ENCODE measurements at regions not wholly inside any gene's neighbourhood (a gene's known extent, or its start where the extent isn't known, plus 50 kb on each side); places are given as distances from the start of the nearest gene placed in this dataset.
"Not testable (repeated sequence)": the region's sequence is repeated elsewhere in the genome, so short reads cannot be mapped to it uniquely, and the experiment has no call there.

- DNase-seq: no peak
Observed at GRCh38 chr15:93413745-93414144, 324.7 kb upstream of the RGMA start.

DNA sequence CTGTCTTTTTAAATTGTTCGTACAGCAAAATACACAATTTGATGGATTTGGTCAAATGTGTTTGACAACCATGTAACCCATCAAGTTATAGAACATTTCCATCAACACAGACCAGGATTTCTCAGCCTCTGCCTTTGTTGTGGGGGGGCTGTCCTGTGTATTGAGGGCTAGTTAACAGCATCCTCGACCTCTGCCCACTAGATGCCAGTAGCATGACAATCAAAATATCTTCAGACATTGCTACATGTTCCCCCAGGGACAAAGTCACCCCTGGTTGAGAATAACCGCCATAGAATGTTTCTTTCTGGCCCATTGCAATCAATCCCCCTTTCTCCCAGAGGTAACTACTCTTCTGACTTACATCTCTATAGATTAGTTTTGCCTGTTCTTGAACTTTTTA is 310.1 kb upstream of the RGMA start:
- DNase-seq: no peak

DNA sequence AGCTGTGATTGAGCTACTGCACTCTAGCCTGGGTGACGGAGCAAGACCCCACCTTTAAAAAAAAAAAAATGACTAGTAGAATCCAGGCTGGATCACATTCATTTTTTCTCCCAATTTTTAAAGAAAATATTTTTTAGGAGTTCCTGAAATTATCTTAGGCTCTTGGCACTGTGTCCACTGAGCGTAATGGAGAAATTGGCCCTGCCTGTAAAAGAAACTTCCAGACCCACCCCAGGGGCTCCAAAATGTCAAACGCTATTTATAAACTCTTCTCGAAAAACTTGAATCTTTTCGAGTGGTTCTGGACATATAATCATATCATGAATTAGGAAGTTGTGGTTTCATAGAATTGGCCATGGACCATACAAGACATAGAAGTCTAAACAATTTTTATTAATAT is 300.2 kb upstream of the RGMA start:
- no peak for DNase-seq

DNA sequence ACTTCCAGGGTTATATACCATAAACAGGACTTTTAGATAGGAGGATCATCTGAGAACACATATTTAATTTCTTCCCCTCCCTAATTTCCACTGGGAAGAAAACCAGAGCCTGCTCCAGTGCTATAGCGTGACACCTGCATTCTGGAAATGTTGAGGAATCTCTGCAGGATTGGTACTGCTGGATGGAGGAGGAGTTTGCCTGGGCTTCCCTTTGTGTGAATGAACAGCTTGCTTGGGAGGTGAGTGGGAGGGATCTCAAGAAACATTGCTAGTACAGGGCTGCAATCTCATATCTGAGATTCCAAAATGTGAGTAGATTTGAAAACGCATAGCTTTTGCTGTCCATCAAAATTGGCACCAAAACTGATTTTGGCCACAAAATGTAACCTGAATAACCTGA is 295.9 kb upstream of the RGMA start:
- DNase-seq: no peak

DNA sequence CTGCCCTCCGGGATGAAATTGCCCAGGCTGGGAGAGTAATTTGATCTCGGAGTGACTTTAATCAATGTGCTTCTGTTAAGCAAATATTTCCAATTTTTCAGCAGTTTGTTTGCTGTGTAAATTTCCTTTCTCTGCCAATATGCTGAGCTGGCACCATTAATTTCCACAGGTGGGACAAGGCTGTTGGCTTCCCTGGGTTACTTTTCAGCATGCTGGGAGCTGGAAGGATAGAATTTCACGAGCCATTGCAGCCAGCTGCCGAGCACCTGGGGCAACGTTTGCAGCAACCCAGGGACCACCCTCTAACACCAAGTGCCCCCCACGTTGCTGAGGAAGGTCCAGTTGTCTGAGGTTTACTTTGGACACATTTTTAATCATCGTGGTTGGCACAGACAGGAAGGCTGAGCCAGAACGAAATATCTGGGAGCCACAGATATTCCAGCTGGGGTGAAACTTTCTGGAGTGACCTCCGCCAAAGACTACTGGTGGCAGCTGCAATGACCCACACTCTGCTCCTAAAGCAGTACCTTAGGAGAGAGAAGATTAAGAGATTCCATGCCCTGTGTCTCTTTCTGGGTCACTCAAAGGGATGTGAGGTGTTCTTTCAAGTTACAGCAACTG is 293.3 kb upstream of the RGMA start:
- peak; percentile 93 for DNase-seq

GRCh38 chr15:93378558-93378957 is 289.5 kb upstream of the RGMA start:
- DNase-seq: peak; percentile 92

- no peak for DNase-seq
Observed at GRCh38 chr15:93372865-93373223, 283.8 kb upstream of the RGMA start.

- DNase-seq: peak; percentile 21
Observed at GRCh38 chr15:93372208-93372864, 283.3 kb upstream of the RGMA start.

GRCh38 chr15:93366387-93367100 is 277.5 kb upstream of the RGMA start:
- no peak for DNase-seq

DNA sequence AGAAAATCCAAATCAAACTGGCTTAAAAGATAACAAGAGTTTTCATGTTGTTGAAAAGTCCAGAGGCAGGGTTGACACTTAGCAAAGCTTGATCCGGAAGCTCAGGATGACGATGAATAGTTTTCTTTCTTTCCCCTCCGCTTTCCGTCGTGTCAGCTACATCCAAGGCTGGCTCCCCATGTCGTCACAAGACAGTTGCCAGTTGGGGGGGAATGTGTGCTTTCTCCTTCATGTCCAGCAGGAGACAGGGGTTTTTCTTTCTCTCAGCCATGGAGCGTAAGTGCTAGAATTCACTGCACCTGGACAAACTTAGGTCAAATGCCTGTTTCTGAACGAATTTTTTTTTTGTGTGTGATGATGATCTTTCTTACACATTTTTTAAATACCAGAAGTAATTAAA is 273.8 kb upstream of the RGMA start:
- no peak for DNase-seq

- DNase-seq: no peak
Observed at GRCh38 chr15:93362203-93362602, 273.2 kb upstream of the RGMA start.

- no peak for DNase-seq
Observed at GRCh38 chr15:93361703-93362102, 272.7 kb upstream of the RGMA start.

GRCh38 chr15:93360976-93361375 is 272.0 kb upstream of the RGMA start:
- no peak for DNase-seq

DNA sequence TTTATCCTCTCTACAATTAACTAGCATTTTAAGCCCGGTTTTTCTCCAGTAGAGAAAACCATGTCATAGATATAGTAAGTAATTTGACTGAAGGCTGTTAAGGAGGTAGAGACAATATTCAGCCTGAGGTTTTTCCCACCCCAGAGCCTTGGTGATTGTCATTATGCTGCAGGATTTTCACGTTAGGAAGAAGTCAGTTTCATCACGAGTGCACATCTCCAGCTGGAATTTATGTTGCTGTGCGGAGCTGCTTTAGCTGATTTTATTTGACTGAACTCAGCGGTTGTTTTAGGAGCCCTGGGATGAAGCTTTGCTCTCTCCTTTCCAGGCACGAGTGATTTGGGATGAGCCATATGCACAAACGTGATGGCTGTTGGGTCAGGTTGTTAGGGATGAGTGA is 271.3 kb upstream of the RGMA start:
- DNase-seq: no peak

DNA sequence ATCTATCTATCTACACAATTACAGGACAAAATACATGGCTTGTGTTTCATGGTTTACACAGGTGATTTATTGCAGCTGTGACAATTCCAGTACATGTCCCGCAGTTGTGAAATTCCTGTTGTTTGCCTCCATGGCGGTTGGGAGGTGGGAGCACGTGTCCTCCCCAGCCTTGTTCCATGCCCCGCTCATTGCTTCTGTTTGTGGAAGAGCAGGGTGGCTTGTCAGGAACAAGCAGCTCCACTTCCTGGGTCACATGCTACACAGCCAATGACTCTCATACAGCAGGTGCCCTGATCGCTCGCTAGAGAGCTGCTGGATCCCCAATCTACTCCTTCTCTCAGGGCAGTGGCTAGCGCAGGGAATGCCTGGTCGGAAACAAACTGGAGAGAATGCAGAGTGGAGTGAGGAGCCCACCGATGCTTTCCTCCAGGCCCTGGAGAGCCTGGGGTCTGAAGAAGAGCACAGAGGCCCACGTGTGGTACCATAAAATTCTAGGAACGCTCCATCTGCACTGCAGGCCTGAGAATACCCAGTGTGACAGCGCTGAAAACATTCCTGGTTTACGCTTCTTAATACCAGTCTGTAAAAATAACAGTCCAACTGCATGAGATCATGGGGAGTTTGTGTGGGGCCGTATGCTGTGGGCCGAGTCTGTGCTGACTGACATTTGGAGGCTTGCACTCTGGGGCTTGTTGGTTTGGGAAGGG is 270.6 kb upstream of the RGMA start:
- no peak for DNase-seq

DNA sequence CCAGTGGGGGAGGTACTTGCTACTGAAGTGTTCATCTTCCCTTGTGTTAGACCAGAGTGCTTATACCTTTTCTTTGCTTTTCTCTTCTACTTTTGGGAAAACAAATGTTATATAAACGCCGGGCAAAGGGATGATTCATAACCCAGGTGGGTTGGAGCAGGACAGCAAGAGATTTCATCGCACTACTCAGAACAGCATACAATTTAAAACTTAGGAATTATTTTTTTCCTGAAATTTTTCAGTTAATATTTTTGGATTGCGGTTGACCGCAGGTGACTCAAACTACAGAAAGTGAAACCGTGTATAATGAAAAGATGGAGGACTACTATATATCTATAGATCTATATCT is 270.0 kb upstream of the RGMA start:
- DNase-seq: no peak

DNA sequence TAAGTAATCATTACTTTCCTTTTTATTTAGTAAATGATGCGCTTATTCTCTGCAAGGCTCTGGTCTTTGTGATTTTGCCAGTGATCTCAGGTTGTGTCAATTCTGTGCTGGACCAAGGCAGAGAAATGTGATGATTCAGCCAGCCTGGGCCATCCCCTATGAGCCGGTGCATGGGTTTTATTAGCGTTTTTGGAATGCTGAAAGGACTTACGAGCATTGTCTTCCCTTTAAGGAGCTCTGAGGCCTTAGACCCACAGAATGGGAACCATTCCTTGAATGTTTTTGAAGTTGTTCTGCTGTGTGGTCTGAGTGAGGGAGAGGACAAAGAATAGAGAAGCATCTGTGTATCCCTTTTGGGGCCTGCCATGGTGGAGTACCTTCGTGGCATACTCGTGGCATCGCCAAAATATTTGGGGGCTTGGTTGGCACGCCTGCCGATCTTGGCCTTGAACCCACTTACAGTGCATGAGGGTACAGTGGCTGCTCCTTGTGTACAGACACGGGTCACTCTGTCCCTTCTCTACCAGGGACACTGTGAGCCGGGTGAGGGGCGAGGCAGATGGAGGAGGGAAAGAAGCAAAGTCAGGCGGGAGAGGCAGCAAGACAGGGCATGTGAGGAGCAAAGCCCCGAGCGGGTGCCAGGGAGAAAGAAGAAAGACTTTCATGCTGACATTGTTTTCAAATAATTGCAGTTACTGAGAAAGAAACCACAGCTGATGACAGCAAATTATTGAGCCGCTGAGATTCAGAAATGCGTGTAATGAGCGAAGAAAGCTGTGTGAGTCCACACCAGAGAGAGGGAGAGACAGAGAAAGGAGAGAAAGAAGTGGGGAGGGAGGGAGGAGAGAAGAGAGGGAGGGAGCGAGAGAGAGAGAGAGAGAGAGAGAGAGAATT is 269.4 kb upstream of the RGMA start:
- no peak for DNase-seq

DNA sequence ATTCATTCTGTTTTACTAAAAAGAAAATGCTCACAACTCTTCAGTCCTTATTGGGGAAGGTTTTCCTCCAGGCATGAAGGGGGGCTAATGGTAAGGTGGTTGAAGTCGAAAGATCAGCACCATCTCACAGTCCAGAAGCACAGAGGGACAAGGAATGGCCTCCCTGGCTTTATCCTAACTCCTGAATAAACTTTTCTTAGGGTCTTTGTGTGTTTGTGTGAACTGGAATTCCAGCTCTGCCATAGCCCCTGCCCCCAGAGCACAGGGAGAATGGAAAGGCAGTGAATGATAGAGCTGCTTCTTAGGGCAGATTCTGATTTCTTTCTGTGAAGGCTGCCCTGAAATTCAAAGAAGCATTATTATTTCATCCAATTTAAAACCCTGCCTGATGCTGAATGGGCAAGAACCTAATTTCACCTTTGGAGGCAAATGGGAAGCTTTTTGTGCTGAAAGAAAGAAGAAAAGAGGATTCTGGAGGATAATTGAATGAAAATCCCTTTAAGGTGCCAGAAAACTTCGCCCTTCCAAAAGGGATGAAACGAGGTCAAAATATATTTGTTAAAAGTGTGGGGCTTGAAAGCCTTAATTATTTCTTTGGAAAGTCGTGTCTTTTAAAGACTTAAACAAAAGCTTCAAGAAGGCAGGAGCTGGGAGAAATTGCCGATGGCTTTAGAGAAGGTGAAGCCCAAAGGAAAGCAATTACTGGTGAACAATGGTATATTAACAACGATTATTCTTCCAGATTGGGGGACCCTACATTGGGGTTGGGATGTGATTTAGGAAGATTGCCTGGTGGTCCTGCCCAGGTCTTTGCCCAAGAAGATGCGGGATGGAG is 259.9 kb upstream of the RGMA start:
- DNase-seq: no peak

DNA sequence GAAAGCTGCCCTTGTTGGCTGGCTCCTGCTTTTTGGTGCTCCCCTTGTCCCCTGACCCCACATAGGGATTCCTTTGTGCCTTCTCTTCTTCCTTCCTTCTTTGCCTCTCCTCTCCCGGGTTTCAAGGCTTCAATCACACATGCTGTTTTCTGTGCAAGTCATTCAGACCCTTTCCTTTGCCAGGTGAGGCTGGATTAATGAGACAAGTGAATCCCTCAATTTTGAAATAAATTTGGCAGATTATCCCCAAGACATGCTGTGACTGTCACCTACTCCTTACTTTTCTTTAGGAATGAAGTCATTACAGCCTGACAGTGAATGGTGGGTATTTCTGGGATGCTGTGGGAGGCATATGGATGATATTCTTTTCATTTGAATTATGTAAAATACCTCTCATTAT is 259.0 kb upstream of the RGMA start:
- no peak for DNase-seq

DNA sequence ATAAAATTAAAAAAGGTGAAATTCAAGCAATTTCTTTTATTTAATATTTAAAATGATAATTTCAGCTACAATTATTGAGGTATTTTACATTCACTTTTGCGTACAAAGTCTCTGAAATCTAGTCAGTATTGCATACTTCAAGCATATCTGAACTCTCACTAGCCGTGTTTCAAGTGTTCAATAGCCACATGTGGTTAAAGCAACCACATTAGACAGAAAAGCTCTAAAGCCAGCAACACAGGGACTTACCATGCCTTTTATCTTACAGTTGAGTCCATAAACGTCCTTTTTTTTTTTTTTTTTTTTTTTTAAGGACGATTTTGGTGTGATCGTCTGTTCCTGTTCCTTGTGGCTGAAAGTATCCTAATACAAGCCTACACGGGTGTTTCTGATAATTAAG is 257.0 kb upstream of the RGMA start:
- no peak for DNase-seq

DNA sequence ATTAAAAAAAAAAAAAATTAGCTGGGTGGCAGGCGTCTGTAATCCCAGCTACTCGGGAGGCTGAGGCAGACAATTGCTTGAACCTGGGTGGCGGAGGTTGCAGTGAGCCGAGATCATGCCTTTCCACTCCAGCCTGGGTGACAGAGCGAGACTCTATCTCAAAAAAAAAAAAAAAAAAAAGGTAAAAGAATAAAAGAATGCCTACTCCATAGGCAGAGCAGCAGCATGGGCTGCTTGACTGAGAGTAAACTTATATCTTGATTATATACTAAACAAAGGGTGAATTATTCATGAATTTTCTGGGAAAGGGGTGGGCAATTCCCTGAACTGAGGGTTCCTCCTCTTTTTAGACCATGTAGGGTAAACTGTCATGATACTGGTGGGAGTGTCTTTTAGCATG is 254.4 kb upstream of the RGMA start:
- DNase-seq: not testable (repeated sequence)

DNA sequence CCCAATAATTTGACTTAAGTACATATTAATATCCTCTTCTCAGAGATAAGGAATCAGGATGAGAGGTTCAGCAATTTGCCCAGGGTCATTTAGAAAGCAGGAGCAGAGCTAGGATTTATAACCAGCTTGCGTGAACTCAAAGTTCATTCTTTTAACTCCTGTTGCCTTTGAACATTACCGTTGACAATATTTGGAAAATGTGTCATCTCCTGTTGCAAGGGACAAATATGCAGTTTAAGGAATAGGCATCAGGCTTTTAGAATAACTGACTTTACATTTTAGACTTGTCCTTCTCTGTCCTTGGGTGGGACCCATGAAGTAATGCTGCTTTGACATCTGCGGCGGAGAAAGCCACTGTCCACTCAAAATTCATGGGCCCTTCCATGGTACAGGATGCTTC is 252.2 kb upstream of the RGMA start:
- DNase-seq: no peak
